ENCODE measurements at regions not wholly inside any gene's neighbourhood (a gene's known extent, or its start where the extent isn't known, plus 50 kb on each side); places are given as distances from the start of the nearest gene placed in this dataset.
"Not testable (repeated sequence)": the region's sequence is repeated elsewhere in the genome, so short reads cannot be mapped to it uniquely, and the experiment has no call there.

- Histone ChIP-seq H3K27ac (no peak overlapping the region), H3K36me3 (no peaks in the 10 kb centered on the region), H3K4me3 (no peak overlapping the region), H3K9me3 (peaks cover 0 to 3% (median 0%) of the 10 kb centered on the region in 4 donors), H3K27me3 (no peaks in the 10 kb centered on the region), H3K4me1 (no peaks in the 10 kb centered on the region)
- TF ChIP-seq CTCF (IDR thresholded peaks at IDR 0.05) (no peak), POLR2A (IDR thresholded peaks at IDR 0.05) (no peak)
- no peak for DNase-seq
Measured at GRCh38 chr20:24418731-24419130, 50.7 kb upstream of the SYNDIG1 start.

- no peaks in the 10 kb centered on the region for H3K4me1 ChIP-seq
- TF ChIP-seq CTCF (IDR thresholded peaks at IDR 0.05) (no peak), POLR2A (IDR thresholded peaks at IDR 0.05) (no peak)
- DNase-seq: no peak
- no peaks in the 10 kb centered on the region for H3K27me3 ChIP-seq
- no peak overlapping the region for H3K4me3 ChIP-seq
- H3K27ac ChIP-seq: no peak overlapping the region
- peaks cover 0 to 3% (median 0%) of the 10 kb centered on the region in 4 donors for H3K9me3 ChIP-seq
- no peaks in the 10 kb centered on the region for H3K36me3 ChIP-seq
Measured at GRCh38 chr20:24417485-24417884, 51.9 kb upstream of the SYNDIG1 start.

- not testable (repeated sequence) for H3K4me3 ChIP-seq, H3K9me3 ChIP-seq, H3K27ac ChIP-seq, H3K36me3 ChIP-seq, H3K27me3 ChIP-seq, DNase-seq, H3K4me1 ChIP-seq
Measured at GRCh38 chr20:24415444-24415843, 54.0 kb upstream of the SYNDIG1 start.

GRCh38 chr20:24411834-24412216 is 57.6 kb upstream of the SYNDIG1 start:
- Histone ChIP-seq H3K4me3 (no peak overlapping the region), H3K27ac (no peak overlapping the region), H3K36me3 (no peaks in the 10 kb centered on the region), H3K4me1 (no peaks in the 10 kb centered on the region), H3K27me3 (no peaks in the 10 kb centered on the region), H3K9me3 (peaks cover 0 to 3% (median 0%) of the 10 kb centered on the region in 4 donors)
- DNase-seq: no peak
- TF ChIP-seq POLR2A (IDR thresholded peaks at IDR 0.05) (no peak), CTCF (IDR thresholded peaks at IDR 0.05) (no peak)

GRCh38 chr20:24411003-24411833 is 58.2 kb upstream of the SYNDIG1 start:
- Histone ChIP-seq H3K36me3 (no peaks in the 10 kb centered on the region), H3K4me1 (no peaks in the 10 kb centered on the region), H3K27me3 (no peaks in the 10 kb centered on the region), H3K9me3 (peaks cover 0 to under 1% (median 0%) of the 10 kb centered on the region in 4 donors), H3K4me3 (no peak overlapping the region), H3K27ac (no peak overlapping the region)
- TF ChIP-seq CTCF (IDR thresholded peaks at IDR 0.05) (no peak), POLR2A (IDR thresholded peaks at IDR 0.05) (no peak)
- no peak for DNase-seq

GRCh38 chr20:24407151-24407550 is 62.3 kb upstream of the SYNDIG1 start:
- no peak overlapping the region for H3K4me3 ChIP-seq
- TF ChIP-seq CTCF (IDR thresholded peaks at IDR 0.05) (no peak), POLR2A (IDR thresholded peaks at IDR 0.05) (no peak)
- H3K9me3 ChIP-seq: no peaks in the 10 kb centered on the region
- no peak overlapping the region for H3K27ac ChIP-seq
- no peaks in the 10 kb centered on the region for H3K4me1 ChIP-seq
- no peaks in the 10 kb centered on the region for H3K27me3 ChIP-seq
- DNase-seq: no peak
- H3K36me3 ChIP-seq: no peaks in the 10 kb centered on the region

All from Peyer's patch (tissue), 4 donors.